Smooth muscle cell (in vitro differentiated cells): ENCODE measurements at regions not wholly inside any gene's neighbourhood (a gene's known extent, or its start where the extent isn't known, plus 50 kb on each side); places are given as distances from the start of the nearest gene placed in this dataset.

Experiments
- DNase-seq: peaks from one replicate; lab custom pipeline; 2025; ENCODE audit not compliant: unreplicated experiment; lab: John Stamatoyannopoulos, UW
- H2AFZ ChIP-seq: fragments of 200-600 bp; sonication (generic); 2 replicates; pipeline ENCODE4 v1.6.0; 2016; ENCODE audit warnings: antibody characterized with exemption, low read depth, mild to moderate bottlenecking
- H3F3A ChIP-seq: fragments of 200-600 bp; sonication (generic); 2 replicates; pipeline ENCODE4 v1.6.0; 2017; ENCODE audit warnings: antibody characterized with exemption, low read depth
- H3K27ac ChIP-seq: fragments of 200-600 bp; sonication (generic); 2 replicates; pipeline ENCODE4 v1.5.1; 2016; ENCODE audit warnings: low read depth, mild to moderate bottlenecking
- H3K27me3 ChIP-seq: fragments of 200-600 bp; sonication (generic); 2 replicates; pipeline ENCODE4 v1.6.1; 2016; ENCODE audit warnings: low read depth, mild to moderate bottlenecking
- H3K36me3 ChIP-seq: fragments of 200-600 bp; sonication (generic); 2 replicates; pipeline ENCODE4 v1.5.1; 2016; ENCODE audit warnings: low read depth
- H3K4me1 ChIP-seq: fragments of 200-600 bp; sonication (generic); 2 replicates; pipeline ENCODE4 v1.5.1; 2016; ENCODE audit warnings: low read depth
- H3K4me2 ChIP-seq: fragments of 200-600 bp; sonication (generic); 2 replicates; pipeline ENCODE4 v1.6.0; 2016; ENCODE audit warnings: mild to moderate bottlenecking
- H3K4me3 ChIP-seq: fragments of 200-600 bp; sonication (generic); 2 replicates; pipeline ENCODE4 v1.5.1; 2016; ENCODE audit warnings: mild to moderate bottlenecking
- H3K79me2 ChIP-seq: fragments of 200-600 bp; sonication (generic); 2 replicates; pipeline ENCODE4 v1.6.0; 2016; ENCODE audit warnings: low read depth, mild to moderate bottlenecking
- H3K9ac ChIP-seq: fragments of 200-600 bp; sonication (generic); 2 replicates; pipeline ENCODE4 v1.6.0; 2016; ENCODE audit warnings: low read depth
- H3K9me3 ChIP-seq: fragments of 200-600 bp; sonication (generic); replicated peaks from 2 replicates; pipeline ENCODE4 v1.5.1; 2016; ENCODE audit warnings: low read depth
- H4K20me1 ChIP-seq: fragments of 200-600 bp; sonication (generic); 2 replicates; pipeline ENCODE4 v1.6.0; 2016; ENCODE audit warnings: low read depth
- WGBS: methylation state at CpG from one replicate; pipeline ENCODE4 v1.1.7; 2016; ENCODE audit warnings: low lambda C conversion rate; 5-methylcytosine and 5-hydroxymethylcytosine counted together
- TF ChIP-seq, protein P1 (sequence below): fragments of 200-600 bp; sonication (generic); IDR thresholded peaks from 2 replicates; pipeline ENCODE4 v1.5.1; 2017; ENCODE audit warnings: borderline replicate concordance, mild to moderate bottlenecking, antibody characterized with exemption; ENCODE audit not compliant: insufficient read depth, poor library complexity, severe bottlenecking

DNA sequence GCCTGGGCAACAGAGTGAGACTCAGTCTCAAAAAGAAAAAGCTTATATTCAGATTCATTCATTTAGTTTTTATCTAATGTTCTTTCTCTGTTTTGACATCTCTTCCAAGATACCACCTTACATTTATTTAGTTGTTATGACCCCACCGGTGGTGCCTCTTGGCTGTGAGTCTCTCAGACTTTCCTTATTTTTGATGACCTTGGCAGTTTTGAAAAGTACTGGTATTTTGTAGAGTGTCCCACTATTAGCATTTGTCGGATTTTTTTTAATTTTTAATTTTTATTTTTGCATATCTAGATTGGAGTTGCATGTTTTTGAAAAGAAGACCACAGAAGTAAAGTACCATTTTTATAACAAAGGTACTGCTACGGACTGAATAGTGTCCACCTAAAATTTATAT lies 351.7 kb upstream of the KYNU start:
- no peak overlapping the region for H3K4me3 ChIP-seq
- no peak overlapping the region for H3K27ac ChIP-seq
- no peak overlapping the region for H2AFZ ChIP-seq
- DNase-seq, result no peak
- no peak overlapping the region for H3K4me2 ChIP-seq
- no peaks in the 10 kb centered on the region for H3K4me1 ChIP-seq
- WGBS, result 87% methylated on average over 3 of the region's 3 CpGs
- H3K36me3 ChIP-seq, result no peaks in the 10 kb centered on the region
- no peaks in the 10 kb centered on the region for H3K27me3 ChIP-seq
- H4K20me1 ChIP-seq, result no peaks in the 10 kb centered on the region
- H3K9me3 ChIP-seq, result no peaks in the 10 kb centered on the region
- H3K79me2 ChIP-seq, result no peaks in the 10 kb centered on the region
- H3K9ac ChIP-seq, result no peak overlapping the region
- H3F3A ChIP-seq, result no peaks in the 10 kb centered on the region
- TF ChIP-seq, protein P1, sequence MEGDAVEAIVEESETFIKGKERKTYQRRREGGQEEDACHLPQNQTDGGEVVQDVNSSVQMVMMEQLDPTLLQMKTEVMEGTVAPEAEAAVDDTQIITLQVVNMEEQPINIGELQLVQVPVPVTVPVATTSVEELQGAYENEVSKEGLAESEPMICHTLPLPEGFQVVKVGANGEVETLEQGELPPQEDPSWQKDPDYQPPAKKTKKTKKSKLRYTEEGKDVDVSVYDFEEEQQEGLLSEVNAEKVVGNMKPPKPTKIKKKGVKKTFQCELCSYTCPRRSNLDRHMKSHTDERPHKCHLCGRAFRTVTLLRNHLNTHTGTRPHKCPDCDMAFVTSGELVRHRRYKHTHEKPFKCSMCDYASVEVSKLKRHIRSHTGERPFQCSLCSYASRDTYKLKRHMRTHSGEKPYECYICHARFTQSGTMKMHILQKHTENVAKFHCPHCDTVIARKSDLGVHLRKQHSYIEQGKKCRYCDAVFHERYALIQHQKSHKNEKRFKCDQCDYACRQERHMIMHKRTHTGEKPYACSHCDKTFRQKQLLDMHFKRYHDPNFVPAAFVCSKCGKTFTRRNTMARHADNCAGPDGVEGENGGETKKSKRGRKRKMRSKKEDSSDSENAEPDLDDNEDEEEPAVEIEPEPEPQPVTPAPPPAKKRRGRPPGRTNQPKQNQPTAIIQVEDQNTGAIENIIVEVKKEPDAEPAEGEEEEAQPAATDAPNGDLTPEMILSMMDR, result no peak

DNA sequence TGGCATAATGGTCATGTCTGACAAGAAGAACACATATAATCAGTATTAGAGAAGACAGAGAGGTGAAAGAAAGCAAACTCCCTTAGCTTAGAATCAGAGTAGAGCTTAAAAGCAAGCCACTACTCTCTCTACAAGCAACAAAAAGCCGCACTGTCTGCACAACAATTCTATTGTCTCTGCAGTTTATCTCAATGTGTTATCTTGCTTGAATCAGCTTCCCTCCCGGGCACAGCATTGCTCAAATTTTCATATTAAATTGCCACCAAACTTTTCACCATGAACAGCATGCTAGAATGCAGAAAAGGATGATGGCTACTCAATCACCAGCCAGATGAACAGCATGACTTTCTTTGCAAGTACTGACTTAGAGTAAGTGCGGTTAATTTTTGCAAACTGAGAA lies 356.0 kb upstream of the KYNU start:
- TF ChIP-seq, protein P1, result no peak
- no peak overlapping the region for H3K4me3 ChIP-seq
- no peaks in the 10 kb centered on the region for H3K79me2 ChIP-seq
- WGBS, result 74% methylated on average over 3 of the region's 3 CpGs
- H3K27ac ChIP-seq, result no peak overlapping the region
- no peaks in the 10 kb centered on the region for H3K9me3 ChIP-seq
- H3K4me1 ChIP-seq, result no peaks in the 10 kb centered on the region
- no peak for DNase-seq
- no peak overlapping the region for H3K4me2 ChIP-seq
- no peaks in the 10 kb centered on the region for H3F3A ChIP-seq
- no peak overlapping the region for H2AFZ ChIP-seq
- no peak overlapping the region for H3K9ac ChIP-seq
- H3K36me3 ChIP-seq, result no peaks in the 10 kb centered on the region
- H3K27me3 ChIP-seq, result no peaks in the 10 kb centered on the region
- no peaks in the 10 kb centered on the region for H4K20me1 ChIP-seq

DNA sequence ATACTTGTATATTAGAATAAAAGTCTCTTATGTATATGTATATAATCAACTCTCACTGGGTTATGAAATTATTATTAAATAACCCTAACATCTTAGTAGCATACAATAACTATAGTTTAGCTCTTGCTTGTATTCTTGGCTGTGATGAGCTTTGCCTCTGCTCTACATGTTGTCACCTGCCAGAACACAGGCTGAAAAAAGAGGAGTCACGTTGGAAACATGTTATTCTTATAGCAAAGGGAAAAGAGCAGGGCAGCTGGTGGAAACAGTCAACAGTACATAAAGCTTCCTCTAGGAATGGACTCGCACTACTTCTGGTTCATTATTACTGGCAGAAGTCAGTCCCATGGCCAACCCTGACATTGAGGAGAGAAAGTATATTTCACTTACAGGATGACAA lies 362.0 kb upstream of the KYNU start:
- H3K4me1 ChIP-seq, result no peaks in the 10 kb centered on the region
- H3K9ac ChIP-seq, result no peak overlapping the region
- no peaks in the 10 kb centered on the region for H3K36me3 ChIP-seq
- H4K20me1 ChIP-seq, result no peaks in the 10 kb centered on the region
- H3K9me3 ChIP-seq, result no peaks in the 10 kb centered on the region
- no peak overlapping the region for H3K27ac ChIP-seq
- DNase-seq, result no peak
- H3K4me3 ChIP-seq, result no peak overlapping the region
- no peak overlapping the region for H2AFZ ChIP-seq
- TF ChIP-seq, protein P1, result no peak
- H3K4me2 ChIP-seq, result no peak overlapping the region
- no peaks in the 10 kb centered on the region for H3K27me3 ChIP-seq
- 84% methylated on average over 2 of the region's 2 CpGs for WGBS
- no peaks in the 10 kb centered on the region for H3F3A ChIP-seq
- H3K79me2 ChIP-seq, result no peaks in the 10 kb centered on the region

DNA sequence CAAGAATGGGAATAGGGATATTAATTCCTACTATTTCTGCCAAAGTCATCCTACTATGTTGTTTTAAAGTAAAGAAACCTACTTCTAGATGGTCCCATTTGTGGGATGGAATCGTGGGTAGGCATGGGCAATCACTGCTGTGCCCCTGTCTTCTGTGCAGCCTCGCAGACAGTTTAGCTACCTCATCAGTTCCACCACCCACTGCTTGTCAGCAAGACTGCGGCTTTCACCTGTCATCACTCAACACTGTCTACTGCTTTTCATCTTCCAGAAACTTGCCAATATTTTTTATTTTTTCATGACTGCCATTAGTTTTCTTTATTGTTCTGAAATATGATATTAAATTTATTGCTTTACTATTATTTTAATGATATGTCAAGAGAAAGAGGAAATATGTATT lies 368.1 kb upstream of the KYNU start:
- no peak overlapping the region for H3K4me2 ChIP-seq
- no peaks in the 10 kb centered on the region for H3K36me3 ChIP-seq
- H3K4me1 ChIP-seq, result no peaks in the 10 kb centered on the region
- no peaks in the 10 kb centered on the region for H3F3A ChIP-seq
- no peaks in the 10 kb centered on the region for H3K79me2 ChIP-seq
- WGBS, result 86% methylated on average over 3 of the region's 3 CpGs
- H3K4me3 ChIP-seq, result no peak overlapping the region
- no peak overlapping the region for H3K27ac ChIP-seq
- TF ChIP-seq, protein P1, result no peak
- no peaks in the 10 kb centered on the region for H4K20me1 ChIP-seq
- H2AFZ ChIP-seq, result no peak overlapping the region
- DNase-seq, result no peak
- no peaks in the 10 kb centered on the region for H3K27me3 ChIP-seq
- no peak overlapping the region for H3K9ac ChIP-seq
- no peaks in the 10 kb centered on the region for H3K9me3 ChIP-seq
